Stimulated activated CD4-positive, alpha-beta T cell treated with anti-CD3 and anti-CD28 coated beads, Interleukin-1b, Interleukin-23, amount 100 ng/mL, for 1 hour (primary cell): ENCODE measurements at regions not wholly inside any gene's neighbourhood (a gene's known extent, or its start where the extent isn't known, plus 50 kb on each side); places are given as distances from the start of the nearest gene placed in this dataset.

ENCODE experiments used
- DNase-seq, 2 donors: peaks; one replicate each; pipeline ENCODE4 v3.0.0-alpha.2; 2020; ENCODE audit warnings: low read depth in 2 of 2

DNA sequence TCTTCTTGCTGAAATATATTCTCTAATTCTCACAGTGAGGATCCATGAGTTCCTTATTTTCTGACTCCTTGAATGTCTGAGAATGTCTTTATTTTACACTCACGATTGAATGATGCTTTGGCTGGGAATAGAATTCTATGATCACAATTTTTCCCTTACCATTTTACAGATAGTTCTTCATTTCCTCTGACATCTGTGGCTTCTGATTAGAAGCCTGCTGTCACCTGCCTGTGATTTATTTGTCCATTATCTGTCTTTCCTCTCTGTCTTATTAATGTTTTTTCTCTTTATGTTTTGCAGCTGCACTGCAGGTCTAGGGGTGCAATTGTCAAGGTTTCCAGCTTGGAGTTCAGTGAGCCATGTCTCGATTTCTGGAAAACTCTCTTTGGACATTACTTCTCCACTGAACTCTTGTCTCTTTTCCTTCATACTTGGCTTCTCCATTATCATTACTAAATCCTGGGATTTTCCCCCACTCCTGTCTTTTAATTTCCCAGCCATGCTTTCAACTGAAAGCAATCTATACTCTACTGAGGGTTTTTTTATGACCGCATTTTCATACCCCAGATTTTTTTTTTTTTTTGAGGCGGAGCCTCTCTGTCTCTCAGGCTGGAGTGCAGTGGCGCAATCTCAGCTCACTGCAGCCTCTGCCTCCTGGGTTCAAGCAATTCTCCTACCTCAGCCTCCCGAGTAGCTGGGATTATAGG, 85.8 kb upstream of the PRNP start:
- no peak for DNase-seq

- DNase-seq: no peak
These were observed 89.0 kb upstream of the PRNP start for GRCh38 chr20:4597215-4597614.

- no peak for DNase-seq
These were observed 93.1 kb upstream of the PRNP start for GRCh38 chr20:4593149-4593525.

GRCh38 chr20:4592316-4593148, 93.7 kb upstream of the PRNP start:
- peak in 1 of 2 donors; percentile 37 for DNase-seq

DNA sequence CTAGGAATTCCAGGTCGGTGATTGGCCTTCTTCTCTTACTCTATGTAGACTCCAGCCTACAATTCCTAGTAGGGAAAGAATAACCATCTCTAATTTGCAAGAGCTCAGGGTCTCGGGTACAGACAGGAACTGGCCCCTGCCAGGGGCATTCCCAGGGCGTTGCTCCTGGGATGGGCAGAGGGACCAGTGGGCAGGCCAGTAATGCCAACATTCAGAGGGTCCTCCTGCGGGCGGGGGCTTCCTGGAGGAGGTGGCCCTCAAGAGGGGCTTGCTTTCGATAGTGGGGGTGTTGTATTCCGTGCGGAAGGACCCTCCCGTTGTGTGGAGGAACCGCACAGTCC, 94.3 kb upstream of the PRNP start:
- no peak for DNase-seq

- no peak for DNase-seq
These were observed 100.5 kb upstream of the PRNP start for GRCh38 chr20:4585758-4586157.

GRCh38 chr20:4585104-4585753, 101.0 kb upstream of the PRNP start:
- no peak for DNase-seq

GRCh38 chr20:4584510-4584909, 101.7 kb upstream of the PRNP start:
- DNase-seq: no peak

DNA sequence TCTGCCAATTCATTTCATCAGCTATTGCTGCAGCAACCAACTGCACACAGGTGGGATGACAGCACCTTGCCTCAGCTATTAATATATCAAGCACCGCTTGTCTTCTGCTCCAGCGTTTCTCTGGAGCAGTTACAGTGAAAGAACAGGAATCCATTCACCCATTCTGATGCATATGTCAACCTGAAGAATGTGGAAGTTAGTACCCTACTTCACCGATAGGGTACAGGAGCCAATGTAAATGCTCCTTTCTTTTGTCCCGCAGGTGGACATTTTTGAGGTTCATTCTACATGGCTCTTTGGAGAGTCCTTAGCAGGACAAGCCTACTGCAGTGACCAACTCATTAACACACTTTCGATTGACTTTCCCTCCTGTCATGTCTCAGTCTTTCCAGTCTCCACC, 104.4 kb upstream of the PRNP start:
- no peak for DNase-seq

- DNase-seq: no peak
These were observed 107.9 kb upstream of the PRNP start for GRCh38 chr20:4578375-4578774.

DNA sequence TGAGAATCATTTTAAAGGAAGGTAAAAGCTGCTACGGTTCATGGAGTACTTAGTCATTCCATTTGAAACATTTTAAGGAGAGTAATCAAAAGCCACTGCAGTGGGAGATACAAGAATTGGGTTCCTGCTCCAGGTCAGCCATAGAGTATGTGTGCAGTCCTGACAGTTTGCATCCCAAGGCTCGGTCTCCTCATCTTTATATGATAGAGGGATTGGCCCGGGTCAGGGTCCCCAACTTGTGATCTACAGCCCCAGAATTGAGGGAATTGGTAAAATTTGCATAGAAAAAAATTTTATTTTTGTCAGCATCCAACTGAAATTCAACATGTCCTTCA, 111.9 kb upstream of the PRNP start:
- no peak for DNase-seq

- no peak for DNase-seq
These were observed 112.5 kb upstream of the PRNP start for GRCh38 chr20:4573564-4574355.

DNA sequence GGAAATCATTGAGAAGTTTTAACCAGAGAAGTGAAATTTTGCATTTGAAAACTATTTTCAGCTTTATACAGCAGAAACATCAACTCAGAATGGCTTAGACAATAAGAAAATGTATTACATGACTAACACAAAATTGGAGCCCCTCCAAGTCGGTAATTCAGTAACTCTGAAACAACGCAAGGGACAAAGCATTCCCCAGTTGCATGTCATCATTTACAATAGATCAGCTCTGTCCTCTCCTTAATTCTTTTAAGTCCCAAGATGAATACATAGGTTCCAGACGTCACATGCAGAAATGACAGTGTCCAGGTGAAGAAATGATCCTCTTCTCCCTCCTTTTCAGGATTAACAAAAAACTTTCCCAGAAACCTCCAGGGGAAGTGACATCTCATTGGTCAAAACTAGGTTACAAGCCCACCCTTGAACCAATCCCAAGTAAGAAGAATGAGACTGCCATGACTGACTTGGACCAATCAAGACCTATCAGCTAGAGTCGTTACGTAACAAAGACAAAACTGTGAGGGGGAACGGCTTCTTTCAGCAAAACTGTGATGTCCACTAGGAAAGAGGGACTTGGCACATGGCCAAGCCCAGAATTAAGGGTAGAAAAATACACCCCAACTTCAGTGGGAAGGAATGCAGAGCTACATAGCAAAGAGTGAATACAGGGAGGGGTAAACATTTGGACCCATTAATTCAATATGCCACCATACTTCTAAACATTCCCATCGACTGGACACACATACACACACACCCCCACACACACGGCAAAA, 114.3 kb upstream of the PRNP start:
- DNase-seq: no peak

GRCh38 chr20:4569865-4570264, 116.4 kb upstream of the PRNP start:
- no peak for DNase-seq

GRCh38 chr20:4569092-4569491, 117.2 kb upstream of the PRNP start:
- DNase-seq: no peak

DNA sequence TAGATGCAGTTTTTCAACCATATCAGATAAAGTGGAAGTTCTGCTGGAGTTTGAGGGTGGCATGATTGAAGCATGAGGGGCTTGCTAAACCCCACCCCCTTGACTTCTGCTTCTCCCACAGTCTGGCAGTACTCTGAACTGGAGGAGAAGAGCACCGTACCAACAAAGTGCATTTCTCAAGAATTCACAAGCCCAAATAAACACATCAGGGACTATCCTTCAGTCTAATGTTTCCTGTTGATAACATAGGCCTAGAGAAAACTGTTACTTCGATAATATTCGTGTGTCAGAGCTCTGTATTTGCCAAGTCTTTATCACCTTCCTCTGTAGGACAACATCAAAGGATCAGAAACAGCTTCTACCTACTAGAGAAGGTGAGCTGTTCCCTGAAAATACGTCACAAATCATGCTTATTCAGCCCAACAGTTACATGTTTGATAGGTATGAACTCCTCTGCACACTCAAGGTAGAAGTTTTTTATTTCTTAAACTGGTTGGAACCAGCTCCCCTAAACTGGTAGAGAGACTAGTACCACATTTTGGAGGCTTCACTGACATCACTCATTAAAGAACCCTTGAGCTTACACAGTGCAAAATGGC, 117.8 kb upstream of the PRNP start:
- DNase-seq: no peak

- DNase-seq: no peak
These were observed 119.1 kb upstream of the PRNP start for GRCh38 chr20:4567170-4567569.

- DNase-seq: no peak
These were observed 122.7 kb upstream of the PRNP start for GRCh38 chr20:4563534-4563933.

- no peak for DNase-seq
These were observed 123.2 kb upstream of the PRNP start for GRCh38 chr20:4563031-4563430.

- no peak for DNase-seq
These were observed 125.6 kb upstream of the PRNP start for GRCh38 chr20:4560667-4561066.

DNA sequence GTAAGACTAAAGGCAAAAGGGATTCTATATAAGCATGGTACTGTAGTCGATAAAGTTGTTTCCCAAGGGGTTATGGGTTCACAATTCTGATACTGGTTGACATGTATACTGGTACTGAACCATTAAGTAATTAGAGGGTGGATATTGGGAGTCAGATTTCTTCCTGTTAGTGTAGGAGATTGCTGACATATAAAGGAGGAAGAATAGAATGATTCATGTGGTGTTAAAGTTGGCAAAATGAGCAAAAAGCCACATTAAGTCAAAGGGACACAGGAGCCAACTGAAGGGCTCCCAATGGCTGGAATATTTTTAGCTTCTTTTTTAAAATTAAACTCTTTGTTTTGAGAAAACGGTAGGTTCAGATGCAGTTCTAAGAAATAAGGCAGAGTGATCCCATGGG, 126.3 kb upstream of the PRNP start:
- DNase-seq: no peak
